Natural killer cell (primary cell): ENCODE measurements at regions not wholly inside any gene's neighbourhood (a gene's known extent, or its start where the extent isn't known, plus 50 kb on each side); places are given as distances from the start of the nearest gene placed in this dataset.

Experiments used
- ATAC-seq, 3 donors: fragments of 150-1000 bp in 2 of 3; fragments of 200-7000 bp in 1 of 3; cut with Tn5 transposase; 1 replicate in 1 of 3; 2 replicates in 2 of 3; pipeline ENCODE4 v1.10.0; 2021; ENCODE audit warnings: mild to moderate bottlenecking in 2 of 3, moderate library complexity in 2 of 3
- DNase-seq, 2 donors: peaks; one replicate each; pipeline versions ENCODE4 v3.0.0 to v3.0.0-alpha.2; 2013 to 2021; ENCODE audit warnings: mixed read lengths in 1 of 2
- H3K27ac ChIP-seq: one replicate; pipeline ENCODE4 v1.5.1; 2013; ENCODE audit warnings: mild to moderate bottlenecking, low read length
- H3K27me3 ChIP-seq: one replicate; pipeline ENCODE4 v1.6.1; 2013; ENCODE audit warnings: low read length; ENCODE audit not compliant: control insufficient read depth, insufficient read depth
- H3K36me3 ChIP-seq: one replicate; pipeline ENCODE4 v1.6.1; 2013; ENCODE audit warnings: low read length; ENCODE audit not compliant: control insufficient read depth, insufficient read depth
- H3K4me1 ChIP-seq: one replicate; pipeline ENCODE4 v1.6.1; 2013; ENCODE audit warnings: low read length; ENCODE audit not compliant: control insufficient read depth, insufficient read depth
- H3K4me3 ChIP-seq: one replicate; pipeline ENCODE4 v1.5.1; 2013; ENCODE audit warnings: low read length
- H3K9me3 ChIP-seq: one replicate; pipeline ENCODE4 v1.6.1; 2013; ENCODE audit warnings: low read length; ENCODE audit not compliant: control insufficient read depth, insufficient read depth
- H3K27ac Mint-ChIP-seq, 2 donors: one replicate each; pipeline ENCODE4 v1.8.0; 2022; ENCODE audit warnings: mild to moderate bottlenecking in 2 of 2, mixed read lengths in 2 of 2, moderate library complexity in 1 of 2
- H3K27me3 Mint-ChIP-seq, 2 donors: one replicate each; pipeline ENCODE4 v1.8.0; 2022; ENCODE audit warnings: low read depth in 2 of 2, mixed read lengths in 2 of 2
- H3K36me3 Mint-ChIP-seq: one replicate; pipeline ENCODE4 v1.8.0; 2022; ENCODE audit warnings: mixed read lengths
- H3K4me1 Mint-ChIP-seq, 2 donors: one replicate each; pipeline ENCODE4 v1.8.0; 2022; ENCODE audit warnings: mixed read lengths in 2 of 2
- H3K4me3 Mint-ChIP-seq: one replicate; pipeline ENCODE4 v1.8.0; 2022; ENCODE audit warnings: mild to moderate bottlenecking, moderate library complexity, mixed read lengths
- H3K9me3 Mint-ChIP-seq, 2 donors: one replicate each; pipeline ENCODE4 v1.8.0; 2022; ENCODE audit warnings: mixed read lengths in 2 of 2
- CTCF ChIP-seq: fragments of 200-600 bp; IDR thresholded peaks from one replicate; pipeline ENCODE4 v1.8.0; 2022; ENCODE audit warnings: antibody characterized with exemption
- WGBS: methylation state at CpG from one replicate; pipeline ENCODE4 v1.1.7; 2013; ENCODE audit warnings: missing lambda C conversion rate; ENCODE audit not compliant: insufficient coverage; 5-methylcytosine and 5-hydroxymethylcytosine counted together
- intact Hi-C: fragments of 100-400 bp; cut with micrococcal nuclease; formaldehyde crosslinking; loops from one replicate; pipeline ENCODE4 v1.14.2; 2022

GRCh38 chr6:141562851-141563763 lies 569.6 kb upstream of the GJE1 start:
- H3K4me1 Mint-ChIP-seq: peaks cover 13 to 14% of the 10 kb centered on the region in 2 donors
- Histone ChIP-seq H3K27ac (peak overlapping the region; percentile 52), H3K9me3 (no peaks in the 10 kb centered on the region), H3K27me3 (no peaks in the 10 kb centered on the region), H3K4me3 (peak overlapping the region; percentile 46), H3K36me3 (no peaks in the 10 kb centered on the region), H3K4me1 (peaks cover 9% of the 10 kb centered on the region)
- no peaks in the 10 kb centered on the region for H3K9me3 Mint-ChIP-seq
- no peaks in the 10 kb centered on the region for H3K36me3 Mint-ChIP-seq
- 33% methylated on average over 6 of the region's 11 CpGs for WGBS
- H3K27ac Mint-ChIP-seq: peak overlapping the region; percentile 88 to 92
- intact Hi-C loops: loop anchor here (1.0 to 10.0 kb wide), 5 partner anchors 98 to 1682 kb away; no protein-coding TSS in a partner anchor
- H3K27me3 Mint-ChIP-seq: no peaks in the 10 kb centered on the region
- ATAC-seq: peak; percentile 94 to 96 (median 96)
- peak; percentile 94 for TF ChIP-seq CTCF
- peak overlapping the region; percentile 98 for H3K4me3 Mint-ChIP-seq
- peak; percentile 29 to 89 for DNase-seq

GRCh38 chr6:141562186-141562811 lies 570.4 kb upstream of the GJE1 start:
- Mint-ChIP-seq H3K27ac (peak overlapping the region; percentile 88 to 92), H3K9me3 (no peaks in the 10 kb centered on the region), H3K4me3 (peak overlapping the region; percentile 98), H3K27me3 (no peaks in the 10 kb centered on the region), H3K4me1 (peaks cover 13 to 14% of the 10 kb centered on the region in 2 donors), H3K36me3 (no peaks in the 10 kb centered on the region)
- TF ChIP-seq CTCF: no peak
- intact Hi-C loops: loop anchor here (1.0 to 10.0 kb wide), 4 partner anchors 97 to 1681 kb away; no protein-coding TSS in a partner anchor
- H3K27ac ChIP-seq: peak overlapping the region; percentile 52
- DNase-seq (no peak), ATAC-seq (peak; percentile 40 to 62 (median 55))
- 5% methylated on average over 15 of the region's 15 CpGs for WGBS
- H3K4me3 ChIP-seq: peak overlapping the region; percentile 46
- no peaks in the 10 kb centered on the region for H3K9me3 ChIP-seq
- no peaks in the 10 kb centered on the region for H3K36me3 ChIP-seq
- peaks cover 9% of the 10 kb centered on the region for H3K4me1 ChIP-seq
- H3K27me3 ChIP-seq: no peaks in the 10 kb centered on the region

GRCh38 chr6:141561154-141561553 lies 571.6 kb upstream of the GJE1 start:
- intact Hi-C loops: loop anchor here (5.0 to 10.0 kb wide), 3 partner anchors 96 to 814 kb away; no protein-coding TSS in a partner anchor
- WGBS: 86% methylated on average over 2 of the region's 3 CpGs
- H3K4me3 Mint-ChIP-seq: no peak overlapping the region
- no peak for TF ChIP-seq CTCF
- no peak for ATAC-seq
- H3K27me3 Mint-ChIP-seq: no peaks in the 10 kb centered on the region
- H3K4me1 ChIP-seq: peaks cover 9% of the 10 kb centered on the region
- DNase-seq: no peak
- H3K27me3 ChIP-seq: no peaks in the 10 kb centered on the region
- peaks cover 13 to 14% of the 10 kb centered on the region in 2 donors for H3K4me1 Mint-ChIP-seq
- no peaks in the 10 kb centered on the region for H3K36me3 ChIP-seq
- H3K36me3 Mint-ChIP-seq: no peaks in the 10 kb centered on the region
- H3K9me3 Mint-ChIP-seq: no peaks in the 10 kb centered on the region
- H3K4me3 ChIP-seq: no peak overlapping the region
- no peak overlapping the region for H3K27ac Mint-ChIP-seq
- H3K9me3 ChIP-seq: no peaks in the 10 kb centered on the region
- H3K27ac ChIP-seq: no peak overlapping the region
